Neutrophil (primary cell): ENCODE measurements at regions not wholly inside any gene's neighbourhood (a gene's known extent, or its start where the extent isn't known, plus 50 kb on each side); places are given as distances from the start of the nearest gene placed in this dataset.

Experiments used
- H3K27ac ChIP-seq: fragments of 200-600 bp; sonication (generic); 2 replicates; pipeline ENCODE4 v1.5.1; 2016; ENCODE audit warnings: mild to moderate bottlenecking, moderate library complexity
- H3K27me3 ChIP-seq: fragments of 200-600 bp; sonication (generic); 2 replicates; pipeline ENCODE4 v1.6.0; 2016; ENCODE audit warnings: mild to moderate bottlenecking
- H3K36me3 ChIP-seq: fragments of 200-600 bp; sonication (generic); 2 replicates; pipeline ENCODE4 v1.5.1; 2017
- H3K4me1 ChIP-seq, 2 experiments: fragments of 200-600 bp in 1 of 2; sonication (generic) in 1 of 2; 1 replicate in 1 of 2; 2 replicates in 1 of 2; pipeline versions ENCODE4 v1.5.1 to v1.6.1; 2013 to 2016; ENCODE audit warnings: low read depth in 1 of 2, low read length in 1 of 2, mild to moderate bottlenecking in 1 of 2, moderate library complexity in 1 of 2; ENCODE audit not compliant: control insufficient read depth in 1 of 2, insufficient read depth in 1 of 2
- H3K4me3 ChIP-seq, 2 experiments: fragments of 200-600 bp in 1 of 2; sonication (generic) in 1 of 2; 1 replicate in 1 of 2; 2 replicates in 1 of 2; pipeline ENCODE4 v1.5.1; 2013 to 2016; ENCODE audit warnings: low read depth in 1 of 2, low read length in 1 of 2, mild to moderate bottlenecking in 1 of 2, moderate library complexity in 1 of 2
- H3K9me3 ChIP-seq: fragments of 200-600 bp; sonication (generic); 2 replicates; pipeline ENCODE4 v1.5.1; 2016
- TF ChIP-seq, protein P1 (sequence below): fragments of 200-600 bp; sonication (generic); IDR thresholded peaks from 2 replicates; pipeline ENCODE4 v1.5.1; 2016; ENCODE audit warnings: antibody characterized with exemption

DNA sequence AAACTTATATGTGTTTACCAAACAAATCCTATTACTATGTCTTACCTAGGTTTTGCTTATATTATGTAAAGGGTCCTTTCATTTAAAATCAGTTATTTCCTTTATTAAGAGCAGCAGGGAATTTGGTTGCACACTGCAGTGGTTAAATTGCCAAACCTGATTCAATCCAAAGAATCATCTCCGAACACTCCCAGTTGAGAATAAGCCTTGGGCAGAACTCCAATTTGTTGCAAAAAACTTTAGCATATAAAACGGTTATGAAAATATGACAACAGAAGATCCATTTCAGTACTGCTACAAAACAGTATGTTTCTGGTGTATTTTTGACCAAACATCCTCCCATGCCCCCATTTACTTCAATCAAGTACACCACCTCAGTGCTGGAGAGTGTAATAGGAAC lies 587.0 kb upstream of the GRAMD2B start:
- Histone ChIP-seq H3K27ac (no peak overlapping the region), H3K4me3 (no peak overlapping the region), H3K27me3 (no peaks in the 10 kb centered on the region), H3K9me3 (peaks cover 4% of the 10 kb centered on the region), H3K36me3 (no peaks in the 10 kb centered on the region), H3K4me1 (no peaks in the 10 kb centered on the region)
- TF ChIP-seq, protein P1, sequence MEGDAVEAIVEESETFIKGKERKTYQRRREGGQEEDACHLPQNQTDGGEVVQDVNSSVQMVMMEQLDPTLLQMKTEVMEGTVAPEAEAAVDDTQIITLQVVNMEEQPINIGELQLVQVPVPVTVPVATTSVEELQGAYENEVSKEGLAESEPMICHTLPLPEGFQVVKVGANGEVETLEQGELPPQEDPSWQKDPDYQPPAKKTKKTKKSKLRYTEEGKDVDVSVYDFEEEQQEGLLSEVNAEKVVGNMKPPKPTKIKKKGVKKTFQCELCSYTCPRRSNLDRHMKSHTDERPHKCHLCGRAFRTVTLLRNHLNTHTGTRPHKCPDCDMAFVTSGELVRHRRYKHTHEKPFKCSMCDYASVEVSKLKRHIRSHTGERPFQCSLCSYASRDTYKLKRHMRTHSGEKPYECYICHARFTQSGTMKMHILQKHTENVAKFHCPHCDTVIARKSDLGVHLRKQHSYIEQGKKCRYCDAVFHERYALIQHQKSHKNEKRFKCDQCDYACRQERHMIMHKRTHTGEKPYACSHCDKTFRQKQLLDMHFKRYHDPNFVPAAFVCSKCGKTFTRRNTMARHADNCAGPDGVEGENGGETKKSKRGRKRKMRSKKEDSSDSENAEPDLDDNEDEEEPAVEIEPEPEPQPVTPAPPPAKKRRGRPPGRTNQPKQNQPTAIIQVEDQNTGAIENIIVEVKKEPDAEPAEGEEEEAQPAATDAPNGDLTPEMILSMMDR: no peak

DNA sequence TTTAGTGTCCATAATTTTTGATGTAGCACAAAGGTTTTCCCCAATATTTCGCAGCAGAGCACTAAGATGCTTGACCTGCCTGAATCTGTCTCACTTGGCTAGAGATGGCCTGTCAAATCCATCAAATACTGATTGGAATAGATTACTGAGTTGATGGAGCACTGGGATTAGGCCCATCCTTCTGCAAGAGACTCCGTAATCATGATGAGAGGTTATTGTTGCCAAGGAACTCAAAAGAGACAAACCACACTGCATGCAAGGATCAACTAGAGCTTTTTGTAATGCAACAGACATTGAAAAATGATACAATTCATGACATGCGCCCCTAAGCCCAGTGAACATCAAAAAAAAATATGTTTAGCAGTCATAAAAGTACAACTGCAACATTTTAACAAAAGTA lies 585.3 kb upstream of the GRAMD2B start:
- Histone ChIP-seq H3K4me3 (no peak overlapping the region), H3K4me1 (no peaks in the 10 kb centered on the region), H3K27ac (no peak overlapping the region), H3K9me3 (peaks cover 4% of the 10 kb centered on the region), H3K36me3 (no peaks in the 10 kb centered on the region), H3K27me3 (no peaks in the 10 kb centered on the region)
- TF ChIP-seq, protein P1: no peak

DNA sequence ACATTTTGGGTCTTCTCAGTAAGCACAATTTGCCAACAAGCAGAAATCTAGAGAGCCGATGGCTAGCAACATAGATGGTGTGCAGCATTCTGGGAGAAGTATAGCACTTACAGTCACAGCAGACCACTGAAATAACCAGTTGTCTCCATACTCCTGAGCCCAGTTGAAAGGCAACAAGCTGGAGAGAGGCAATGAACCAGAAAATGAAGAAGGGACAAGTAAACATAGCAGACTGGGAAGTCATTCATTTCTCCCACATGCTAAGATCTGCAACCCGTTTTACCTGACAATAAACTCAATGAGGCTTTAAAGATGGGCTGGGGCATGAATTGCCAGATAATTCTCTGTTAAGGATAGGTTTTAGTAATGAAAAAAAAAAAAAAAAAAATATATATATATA lies 575.6 kb upstream of the GRAMD2B start:
- H3K4me3 ChIP-seq: no peak overlapping the region
- no peaks in the 10 kb centered on the region for H3K9me3 ChIP-seq
- no peak overlapping the region for H3K27ac ChIP-seq
- H3K4me1 ChIP-seq: no peaks in the 10 kb centered on the region
- TF ChIP-seq, protein P1: no peak
- no peaks in the 10 kb centered on the region for H3K36me3 ChIP-seq
- no peaks in the 10 kb centered on the region for H3K27me3 ChIP-seq

DNA sequence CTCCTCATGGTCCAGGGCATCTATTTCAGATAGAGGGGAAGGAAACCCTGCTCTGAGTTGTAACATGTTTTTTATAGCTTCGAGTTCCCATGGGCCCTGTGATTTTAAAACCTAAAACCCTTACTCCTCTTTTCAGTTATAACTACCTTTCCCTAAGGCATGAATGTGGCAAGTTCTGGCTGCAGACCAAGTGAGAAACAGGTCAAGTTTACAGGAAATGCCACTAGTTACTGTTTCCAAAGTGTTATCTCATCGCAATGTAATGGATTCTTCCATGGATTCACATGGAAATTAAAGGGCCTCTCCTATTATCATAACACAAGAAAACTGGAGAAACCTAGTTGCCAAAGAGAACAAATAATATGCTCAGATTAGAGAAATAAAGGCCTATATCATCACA lies 574.5 kb upstream of the GRAMD2B start:
- H3K27ac ChIP-seq: no peak overlapping the region
- TF ChIP-seq, protein P1: no peak
- H3K36me3 ChIP-seq: no peaks in the 10 kb centered on the region
- no peak overlapping the region for H3K4me3 ChIP-seq
- no peaks in the 10 kb centered on the region for H3K4me1 ChIP-seq
- H3K9me3 ChIP-seq: no peaks in the 10 kb centered on the region
- H3K27me3 ChIP-seq: no peaks in the 10 kb centered on the region

DNA sequence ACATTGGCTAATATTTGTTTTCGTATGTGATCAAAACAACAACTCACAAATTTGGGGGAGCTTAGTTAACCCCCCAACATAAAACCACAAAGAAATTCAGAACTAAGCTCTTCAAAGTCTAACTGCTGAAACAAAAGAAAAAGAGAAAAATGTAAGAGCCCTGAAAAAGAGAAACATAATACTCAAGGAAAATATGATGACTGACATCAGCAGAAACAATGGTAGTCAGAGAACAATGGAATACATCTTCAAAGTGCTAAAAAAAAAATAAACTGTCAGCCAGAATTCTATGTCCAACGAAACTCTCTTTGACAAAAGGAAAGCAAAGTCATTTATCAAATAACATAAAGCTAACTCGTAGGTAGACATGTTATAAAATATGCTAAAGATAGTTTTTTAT lies 566.3 kb upstream of the GRAMD2B start:
- H3K4me3 ChIP-seq: no peak overlapping the region
- H3K4me1 ChIP-seq: no peaks in the 10 kb centered on the region
- no peak overlapping the region for H3K27ac ChIP-seq
- H3K9me3 ChIP-seq: no peaks in the 10 kb centered on the region
- no peaks in the 10 kb centered on the region for H3K27me3 ChIP-seq
- TF ChIP-seq, protein P1: no peak
- no peaks in the 10 kb centered on the region for H3K36me3 ChIP-seq

DNA sequence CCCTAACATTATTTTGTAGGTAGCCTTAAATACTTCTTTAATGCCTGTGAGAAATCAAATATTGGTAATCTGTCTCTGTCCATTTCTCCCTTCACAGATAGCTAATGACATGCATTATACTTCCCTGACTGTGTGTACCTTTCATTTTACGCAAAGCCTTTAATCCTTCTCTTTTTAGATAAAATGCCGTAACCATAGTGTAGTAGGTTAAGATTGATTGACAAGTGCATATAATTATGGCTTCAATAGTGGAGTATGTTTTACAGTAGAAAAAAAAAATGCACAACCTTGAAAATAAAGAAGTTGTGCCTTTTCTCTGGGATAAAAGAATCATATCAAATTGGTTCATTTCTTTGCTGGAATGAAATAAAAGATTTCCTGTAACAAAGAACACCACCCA lies 559.6 kb upstream of the GRAMD2B start:
- no peaks in the 10 kb centered on the region for H3K4me1 ChIP-seq
- TF ChIP-seq, protein P1: no peak
- no peaks in the 10 kb centered on the region for H3K36me3 ChIP-seq
- H3K4me3 ChIP-seq: no peak overlapping the region
- H3K27ac ChIP-seq: no peak overlapping the region
- no peaks in the 10 kb centered on the region for H3K9me3 ChIP-seq
- no peaks in the 10 kb centered on the region for H3K27me3 ChIP-seq
